ENCODE measurements at regions not wholly inside any gene's neighbourhood (a gene's known extent, or its start where the extent isn't known, plus 50 kb on each side); places are given as distances from the start of the nearest gene placed in this dataset.

- no peak for DNase-seq
Observed at GRCh38 chrX:38856670-38857265, 55.5 kb downstream of the MID1IP1 start.

GRCh38 chrX:38857736-38858523, 56.7 kb downstream of the MID1IP1 start:
- DNase-seq = no peak

- DNase-seq = no peak
Observed at GRCh38 chrX:38859602-38860001, 58.3 kb downstream of the MID1IP1 start.

- peak in 1 of 2 experiments; percentile 0 for DNase-seq
Observed at GRCh38 chrX:38860106-38861013, 59.1 kb downstream of the MID1IP1 start.

- no peak for DNase-seq
Observed at GRCh38 chrX:38861489-38861888, 60.2 kb downstream of the MID1IP1 start.

- no peak for DNase-seq
Observed at GRCh38 chrX:38862100-38862499, 60.8 kb downstream of the MID1IP1 start.

GRCh38 chrX:38864165-38864564, 62.9 kb downstream of the MID1IP1 start:
- DNase-seq = no peak

GRCh38 chrX:38868321-38868720, 67.1 kb downstream of the MID1IP1 start:
- DNase-seq = no peak

- no peak for DNase-seq
Observed at GRCh38 chrX:38868941-38869401, 67.7 kb downstream of the MID1IP1 start.

GRCh38 chrX:38870361-38870895, 69.2 kb downstream of the MID1IP1 start:
- no peak for DNase-seq

GRCh38 chrX:38871129-38872029, 70.1 kb downstream of the MID1IP1 start:
- DNase-seq = no peak

GRCh38 chrX:38877366-38877765, 76.1 kb downstream of the MID1IP1 start:
- DNase-seq = no peak

GRCh38 chrX:38878641-38879340, 77.5 kb downstream of the MID1IP1 start:
- DNase-seq = no peak

GRCh38 chrX:38879631-38880220, 78.5 kb downstream of the MID1IP1 start:
- no peak for DNase-seq

- no peak for DNase-seq
Observed at GRCh38 chrX:38880296-38880854, 79.1 kb downstream of the MID1IP1 start.

GRCh38 chrX:38881066-38881465, 79.8 kb downstream of the MID1IP1 start:
- no peak for DNase-seq

GRCh38 chrX:38881727-38882126, 80.5 kb downstream of the MID1IP1 start:
- no peak for DNase-seq

- no peak for DNase-seq
Observed at GRCh38 chrX:38882894-38883626, 81.8 kb downstream of the MID1IP1 start.

GRCh38 chrX:38886112-38886511, 84.9 kb downstream of the MID1IP1 start:
- DNase-seq = no peak

GRCh38 chrX:38887222-38887621, 86.0 kb downstream of the MID1IP1 start:
- no peak for DNase-seq

Measured in activated CD4-positive, alpha-beta T cell treated with anti-CD3 and anti-CD28 coated beads, Interleukin-2, amount 50 U/mL, for 4 hours (primary cell).